ENCODE measurements at regions not wholly inside any gene's neighbourhood (a gene's known extent, or its start where the extent isn't known, plus 50 kb on each side); places are given as distances from the start of the nearest gene placed in this dataset.
"Not testable (repeated sequence)": the region's sequence is repeated elsewhere in the genome, so short reads cannot be mapped to it uniquely, and the experiment has no call there.

DNA sequence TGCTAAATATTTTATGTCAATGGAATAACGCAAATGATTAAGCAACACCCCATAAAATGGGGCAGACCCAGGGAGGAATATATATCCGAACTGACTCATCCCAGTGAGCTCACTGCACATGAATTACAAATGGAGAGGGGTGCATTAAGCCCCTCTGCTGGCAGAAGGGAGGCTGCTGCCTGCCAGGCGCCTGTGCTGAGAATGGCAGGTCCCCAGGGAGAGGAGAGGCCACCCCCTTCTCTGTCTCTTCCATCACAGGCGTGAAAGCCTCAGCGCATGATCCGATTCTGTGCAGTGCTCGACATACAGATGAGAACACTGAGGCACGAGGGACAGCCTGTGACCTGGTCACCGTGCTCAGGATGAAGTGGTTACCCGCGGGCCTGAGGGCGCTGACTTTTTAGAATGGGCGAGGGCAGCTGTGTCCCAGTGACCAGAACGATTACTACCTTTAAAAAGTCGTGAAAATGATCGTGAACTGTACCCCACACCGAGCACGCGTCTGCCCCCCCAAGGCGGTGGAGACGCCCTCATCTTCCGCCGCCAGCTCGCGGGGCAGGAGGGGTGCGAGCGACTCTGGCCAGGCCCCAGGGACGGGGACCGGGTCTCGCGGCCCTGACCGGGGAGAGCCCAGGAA, 229.7 kb upstream of the FRG2C start:
- not testable (repeated sequence) for H3K4ac ChIP-seq (ENCODE audit: low read depth, low read length); H3K27me3 ChIP-seq (ENCODE audit: insufficient read depth, low read length, poor library complexity); H3K79me2 ChIP-seq (ENCODE audit: control insufficient read depth, insufficient read depth, low read length); H3K36me3 ChIP-seq (ENCODE audit: control insufficient read depth, insufficient read depth, low read length); H3K23ac ChIP-seq (ENCODE audit: low read length); H2BK15ac ChIP-seq (replicated peaks; ENCODE audit: low read depth); H3K79me1 ChIP-seq (ENCODE audit: low read length); H4K8ac ChIP-seq (ENCODE audit: low read depth, low read length); H3K4me2 ChIP-seq (ENCODE audit: low read length); H2BK120ac ChIP-seq (ENCODE audit: low read depth, low read length); H2AK5ac ChIP-seq (ENCODE audit: low read length); H2BK5ac ChIP-seq (ENCODE audit: low read length); H4K5ac ChIP-seq (ENCODE audit: low read length); H3K27ac ChIP-seq (ENCODE audit: low read depth, low read length); H3K4me1 ChIP-seq (ENCODE audit: control insufficient read depth, low read depth, low read length)
- peak; percentile 67 for DNase-seq
- Histone ChIP-seq H3K56ac (ENCODE audit: low read length) (peak overlapping the region; percentile 83), H3K9ac (ENCODE audit: low read length) (peak overlapping the region; percentile 81), H3K4me3 (ENCODE audit: low read length) (peak overlapping the region; percentile 69), H3K18ac (ENCODE audit: low read length) (peak overlapping the region; percentile 20)
- WGBS (ENCODE audit: extremely low coverage, insufficient coverage, low lambda C conversion rate) = no CpG with 5 or more reads among the region's 32 CpGs

DNA sequence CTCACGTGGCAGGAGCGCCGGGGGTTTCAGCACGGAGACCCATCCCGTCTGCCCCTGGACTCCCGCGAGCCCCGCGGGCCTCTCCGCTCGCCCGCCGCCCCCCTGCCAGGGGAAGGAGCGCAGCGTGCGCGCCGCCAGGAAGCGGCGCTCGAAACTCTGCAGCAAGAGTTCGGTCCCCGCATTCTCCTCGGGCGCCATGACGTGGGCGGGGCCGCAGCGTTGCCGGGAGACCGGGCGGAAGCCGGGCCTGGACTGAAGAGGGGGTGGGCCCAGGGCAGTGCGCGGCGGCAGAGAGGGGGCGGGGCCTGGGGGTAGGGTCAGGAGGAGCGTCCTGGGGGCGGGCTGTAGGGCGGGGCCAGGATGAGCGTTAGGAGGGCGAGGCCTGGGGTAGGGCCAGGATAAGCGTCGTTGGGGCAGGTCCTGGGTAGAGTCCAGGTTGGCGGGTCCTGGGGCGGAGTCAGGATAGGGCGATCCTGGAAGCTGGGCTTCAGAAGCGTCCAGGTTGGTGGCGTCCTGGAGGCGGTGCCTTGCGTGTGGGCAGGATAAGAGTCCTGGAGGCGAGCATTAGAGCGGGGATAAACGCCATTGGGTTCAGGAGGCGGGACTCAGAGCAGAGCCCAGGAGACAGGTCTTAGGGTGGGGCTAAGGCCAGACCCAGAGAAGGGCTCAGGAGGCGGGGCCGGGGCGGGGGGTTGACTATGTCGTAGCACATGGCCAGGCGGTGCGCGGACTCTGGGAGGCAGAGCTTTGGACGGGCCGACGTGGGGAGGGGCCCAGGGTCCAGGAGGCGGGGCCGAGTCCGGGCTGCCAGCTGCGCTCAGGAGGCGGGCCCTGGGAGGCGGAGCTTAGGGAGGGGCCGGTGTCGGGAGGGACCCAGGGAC, 229.0 kb upstream of the FRG2C start:
- not testable (repeated sequence) for H3K36me3 ChIP-seq (ENCODE audit: control insufficient read depth, insufficient read depth, low read length); H3K79me2 ChIP-seq (ENCODE audit: control insufficient read depth, insufficient read depth, low read length); H2BK15ac ChIP-seq (replicated peaks; ENCODE audit: low read depth); H3K27me3 ChIP-seq (ENCODE audit: insufficient read depth, low read length, poor library complexity); H3K79me1 ChIP-seq (ENCODE audit: low read length); H3K23ac ChIP-seq (ENCODE audit: low read length); H2BK5ac ChIP-seq (ENCODE audit: low read length); H2BK120ac ChIP-seq (ENCODE audit: low read depth, low read length); H4K5ac ChIP-seq (ENCODE audit: low read length); H2AK5ac ChIP-seq (ENCODE audit: low read length); H4K8ac ChIP-seq (ENCODE audit: low read depth, low read length); H3K4ac ChIP-seq (ENCODE audit: low read depth, low read length); H3K4me3 ChIP-seq (ENCODE audit: low read length); H3K4me1 ChIP-seq (ENCODE audit: control insufficient read depth, low read depth, low read length); H3K4me2 ChIP-seq (ENCODE audit: low read length)
- peak overlapping the region; percentile 56 for H3K27ac ChIP-seq (ENCODE audit: low read depth, low read length)
- peak overlapping the region; percentile 82 for H3K56ac ChIP-seq (ENCODE audit: low read length)
- no CpG with 5 or more reads among the region's 73 CpGs for WGBS (ENCODE audit: extremely low coverage, insufficient coverage, low lambda C conversion rate)
- H3K18ac ChIP-seq (ENCODE audit: low read length) = peak overlapping the region; percentile 20
- peak; percentile 99 for DNase-seq
- peak overlapping the region; percentile 81 for H3K9ac ChIP-seq (ENCODE audit: low read length)

DNA sequence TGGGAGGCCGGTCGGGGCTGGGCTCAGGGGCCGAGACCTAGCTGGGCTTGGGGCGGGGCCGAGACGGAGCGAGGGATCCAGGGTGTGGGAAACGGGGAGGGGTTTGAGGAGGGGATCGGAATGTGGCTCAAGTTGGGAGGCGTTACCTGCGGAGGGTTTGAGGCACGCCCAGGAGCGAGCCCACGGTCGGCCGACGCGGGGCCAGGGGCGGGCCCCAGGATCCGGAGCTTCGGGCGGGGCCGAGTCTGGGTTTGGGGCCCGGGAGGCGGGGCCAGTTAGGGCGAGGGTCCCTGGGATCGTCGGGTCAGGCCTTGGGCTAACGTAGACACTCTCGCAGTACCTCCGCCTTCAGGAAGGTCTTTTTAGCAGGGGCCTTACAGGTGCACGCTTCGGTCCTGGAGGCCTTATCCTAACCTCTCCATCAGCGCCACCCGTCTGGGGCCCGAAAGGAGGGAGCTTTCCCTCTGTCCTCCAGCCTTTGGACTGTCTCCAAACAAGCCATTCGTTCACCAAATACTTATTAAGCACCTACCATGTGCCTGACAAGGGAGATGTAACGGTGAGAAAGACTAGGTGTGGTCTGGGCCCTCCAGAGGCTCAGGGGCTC, 228.2 kb upstream of the FRG2C start:
- not testable (repeated sequence) for H3K79me2 ChIP-seq (ENCODE audit: control insufficient read depth, insufficient read depth, low read length); H3K36me3 ChIP-seq (ENCODE audit: control insufficient read depth, insufficient read depth, low read length); H3K27me3 ChIP-seq (ENCODE audit: insufficient read depth, low read length, poor library complexity); H3K23ac ChIP-seq (ENCODE audit: low read length); H2BK15ac ChIP-seq (replicated peaks; ENCODE audit: low read depth); H4K8ac ChIP-seq (ENCODE audit: low read depth, low read length); H2BK5ac ChIP-seq (ENCODE audit: low read length); H3K79me1 ChIP-seq (ENCODE audit: low read length); H3K4me1 ChIP-seq (ENCODE audit: control insufficient read depth, low read depth, low read length); H2AK5ac ChIP-seq (ENCODE audit: low read length); H4K5ac ChIP-seq (ENCODE audit: low read length); H2BK120ac ChIP-seq (ENCODE audit: low read depth, low read length); H3K4ac ChIP-seq (ENCODE audit: low read depth, low read length)
- no CpG with 5 or more reads among the region's 38 CpGs for WGBS (ENCODE audit: extremely low coverage, insufficient coverage, low lambda C conversion rate)
- H3K27ac ChIP-seq (ENCODE audit: low read depth, low read length) = peak overlapping the region; percentile 43
- DNase-seq = peak; percentile 98
- H3K56ac ChIP-seq (ENCODE audit: low read length) = peak overlapping the region; percentile 81
- peak overlapping the region; percentile 82 for H3K9ac ChIP-seq (ENCODE audit: low read length)
- H3K18ac ChIP-seq (ENCODE audit: low read length) = peak overlapping the region; percentile 41
- peak overlapping the region; percentile 53 for H3K4me3 ChIP-seq (ENCODE audit: low read length)
- peak overlapping the region; percentile 67 for H3K4me2 ChIP-seq (ENCODE audit: low read length)

DNA sequence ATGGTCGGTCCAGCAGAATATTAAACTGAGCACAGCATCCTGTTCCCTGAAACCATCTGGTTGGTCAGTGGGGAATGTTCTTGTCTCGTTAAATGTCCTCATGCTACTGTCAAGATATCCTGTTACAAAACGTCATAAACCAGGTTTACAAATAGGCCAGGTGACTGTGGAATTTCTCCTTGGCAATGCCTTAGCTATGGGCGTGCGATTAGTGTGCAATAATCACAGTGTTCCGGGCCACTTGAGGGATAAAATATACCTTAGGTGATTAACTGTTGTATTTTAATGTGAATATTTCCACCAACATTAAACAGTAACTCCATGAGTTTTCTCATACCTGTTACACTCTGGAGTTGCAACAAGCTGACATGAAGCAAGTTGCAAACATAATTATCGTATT, 223.1 kb upstream of the FRG2C start:
- not testable (repeated sequence) for H4K8ac ChIP-seq (ENCODE audit: low read depth, low read length); H3K79me2 ChIP-seq (ENCODE audit: control insufficient read depth, insufficient read depth, low read length); H3K4me1 ChIP-seq (ENCODE audit: control insufficient read depth, low read depth, low read length); H3K4me3 ChIP-seq (ENCODE audit: low read length); H3K56ac ChIP-seq (ENCODE audit: low read length); DNase-seq; H3K23ac ChIP-seq (ENCODE audit: low read length); H3K9ac ChIP-seq (ENCODE audit: low read length); H3K4me2 ChIP-seq (ENCODE audit: low read length); H2BK120ac ChIP-seq (ENCODE audit: low read depth, low read length); H4K5ac ChIP-seq (ENCODE audit: low read length); H2BK15ac ChIP-seq (replicated peaks; ENCODE audit: low read depth); H3K4ac ChIP-seq (ENCODE audit: low read depth, low read length); H3K36me3 ChIP-seq (ENCODE audit: control insufficient read depth, insufficient read depth, low read length); H2AK5ac ChIP-seq (ENCODE audit: low read length); H2BK5ac ChIP-seq (ENCODE audit: low read length); H3K27ac ChIP-seq (ENCODE audit: low read depth, low read length); H3K27me3 ChIP-seq (ENCODE audit: insufficient read depth, low read length, poor library complexity); H3K79me1 ChIP-seq (ENCODE audit: low read length); H3K18ac ChIP-seq (ENCODE audit: low read length)
- WGBS (ENCODE audit: extremely low coverage, insufficient coverage, low lambda C conversion rate) = no CpG with 5 or more reads among the region's 7 CpGs

DNA sequence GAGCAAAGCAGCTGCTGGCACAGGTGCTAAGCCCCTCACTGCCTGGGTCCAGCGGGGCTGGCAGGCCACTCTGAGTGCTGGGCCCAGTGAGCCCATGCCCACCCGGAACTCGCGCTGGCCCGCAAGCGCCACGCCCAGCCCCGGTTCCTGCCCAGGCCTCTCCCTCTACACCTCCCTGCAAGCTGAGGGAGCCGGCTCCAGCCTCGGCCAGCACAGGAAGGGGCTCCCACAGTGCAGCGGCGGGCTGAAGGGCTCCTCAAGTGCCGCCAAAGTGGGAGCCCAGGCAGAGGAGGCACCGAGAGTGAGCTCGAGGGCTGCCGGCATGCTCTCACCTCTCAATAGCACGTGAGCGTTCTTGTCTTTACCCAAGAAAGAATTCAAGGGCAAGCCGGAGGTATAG, 219.5 kb upstream of the FRG2C start:
- not testable (repeated sequence) for H3K23ac ChIP-seq (ENCODE audit: low read length); H3K27me3 ChIP-seq (ENCODE audit: insufficient read depth, low read length, poor library complexity); H2AK5ac ChIP-seq (ENCODE audit: low read length); H3K4me2 ChIP-seq (ENCODE audit: low read length); H3K27ac ChIP-seq (ENCODE audit: low read depth, low read length); H4K8ac ChIP-seq (ENCODE audit: low read depth, low read length); H3K18ac ChIP-seq (ENCODE audit: low read length); H4K5ac ChIP-seq (ENCODE audit: low read length); H3K4me1 ChIP-seq (ENCODE audit: control insufficient read depth, low read depth, low read length); H2BK15ac ChIP-seq (replicated peaks; ENCODE audit: low read depth); H3K4me3 ChIP-seq (ENCODE audit: low read length); H2BK120ac ChIP-seq (ENCODE audit: low read depth, low read length); DNase-seq; H2BK5ac ChIP-seq (ENCODE audit: low read length); H3K79me1 ChIP-seq (ENCODE audit: low read length); H3K79me2 ChIP-seq (ENCODE audit: control insufficient read depth, insufficient read depth, low read length); H3K9ac ChIP-seq (ENCODE audit: low read length); H3K36me3 ChIP-seq (ENCODE audit: control insufficient read depth, insufficient read depth, low read length); H3K4ac ChIP-seq (ENCODE audit: low read depth, low read length); H3K56ac ChIP-seq (ENCODE audit: low read length)
- no CpG with 5 or more reads among the region's 19 CpGs for WGBS (ENCODE audit: extremely low coverage, insufficient coverage, low lambda C conversion rate)

All from mesendoderm (in vitro differentiated cells).